Mesothelial cell of epicardium (in vitro differentiated cells): ENCODE measurements at regions not wholly inside any gene's neighbourhood (a gene's known extent, or its start where the extent isn't known, plus 50 kb on each side); places are given as distances from the start of the nearest gene placed in this dataset.
A peak's percentile ranks its signal among the peaks of the same experiment; 100 is the strongest.

Experiments
- DNase-seq, 2 experiments: peaks; one replicate each; pipeline ENCODE4 v3.0.0; 2021; ENCODE audit warnings: low spot score in 2 of 2; ENCODE audit not compliant: unreplicated experiment in 2 of 2
- H3K27ac Mint-ChIP-seq: 2 replicates; pipeline ENCODE4 v1.8.0; 2021; ENCODE audit warnings: mixed read lengths
- H3K27me3 Mint-ChIP-seq: 2 replicates; pipeline ENCODE4 v1.8.0; 2021; ENCODE audit warnings: low read depth, mixed read lengths
- H3K36me3 Mint-ChIP-seq: 2 replicates; pipeline ENCODE4 v1.8.0; 2021; ENCODE audit warnings: mixed read lengths
- H3K4me1 Mint-ChIP-seq: 2 replicates; pipeline ENCODE4 v1.8.0; 2021; ENCODE audit warnings: mixed read lengths
- H3K4me3 Mint-ChIP-seq: 2 replicates; pipeline ENCODE4 v1.8.0; 2021; ENCODE audit warnings: mild to moderate bottlenecking, moderate library complexity, mixed read lengths
- H3K9me3 Mint-ChIP-seq: 2 replicates; pipeline ENCODE4 v1.8.0; 2021; ENCODE audit warnings: mixed read lengths
- CTCF ChIP-seq: fragments of 200-600 bp; sonication (generic); IDR thresholded peaks from one replicate; pipeline ENCODE4 v1.5.0; 2021; ENCODE audit warnings: antibody characterized with exemption; ENCODE audit not compliant: unreplicated experiment

GRCh38 chr19:31717269-31717923, 368.2 kb upstream of the TSHZ3 start:
- peaks cover 4% of the 10 kb centered on the region for H3K36me3 Mint-ChIP-seq
- H3K27ac Mint-ChIP-seq, result peak overlapping the region; percentile 94
- peak in 1 of 2 experiments; percentile 29 for DNase-seq
- H3K4me1 Mint-ChIP-seq, result peaks cover 66% of the 10 kb centered on the region
- no peak for TF ChIP-seq CTCF
- peak overlapping the region; percentile 33 for H3K4me3 Mint-ChIP-seq
- H3K9me3 Mint-ChIP-seq, result peaks cover 17% of the 10 kb centered on the region
- H3K27me3 Mint-ChIP-seq, result peaks cover 5% of the 10 kb centered on the region

GRCh38 chr19:31718032-31718431, 368.8 kb upstream of the TSHZ3 start:
- no peaks in the 10 kb centered on the region for H3K27me3 Mint-ChIP-seq
- peaks cover 16% of the 10 kb centered on the region for H3K9me3 Mint-ChIP-seq
- H3K27ac Mint-ChIP-seq, result peak overlapping the region; percentile 93
- no peak for TF ChIP-seq CTCF
- peaks cover 66% of the 10 kb centered on the region for H3K4me1 Mint-ChIP-seq
- peaks cover 10% of the 10 kb centered on the region for H3K36me3 Mint-ChIP-seq
- H3K4me3 Mint-ChIP-seq, result peak overlapping the region; percentile 44
- DNase-seq, result no peak

GRCh38 chr19:31718898-31719297, 369.7 kb upstream of the TSHZ3 start:
- no peak for TF ChIP-seq CTCF
- Mint-ChIP-seq H3K4me1 (peaks cover 66% of the 10 kb centered on the region), H3K27me3 (no peaks in the 10 kb centered on the region), H3K27ac (peak overlapping the region; percentile 93), H3K4me3 (peak overlapping the region; percentile 44), H3K36me3 (peaks cover 10% of the 10 kb centered on the region), H3K9me3 (peaks cover 8% of the 10 kb centered on the region)
- DNase-seq, result no peak

GRCh38 chr19:31723101-31723500, 373.9 kb upstream of the TSHZ3 start:
- Mint-ChIP-seq H3K4me3 (no peak overlapping the region), H3K27ac (no peak overlapping the region)
- DNase-seq, result no peak

GRCh38 chr19:31725051-31725450, 375.8 kb upstream of the TSHZ3 start:
- Mint-ChIP-seq H3K27ac (peak overlapping the region; percentile 98), H3K4me3 (no peak overlapping the region), H3K27me3 (peaks cover 8% of the 10 kb centered on the region), H3K36me3 (peaks cover 13% of the 10 kb centered on the region), H3K9me3 (peaks cover 20% of the 10 kb centered on the region), H3K4me1 (peaks cover 19% of the 10 kb centered on the region)
- TF ChIP-seq CTCF, result no peak
- DNase-seq, result no peak

More at GRCh38 chr19:31723101-31723500, 373.9 kb upstream of the TSHZ3 start:
- Mint-ChIP-seq H3K27me3 (no peaks in the 10 kb centered on the region), H3K9me3 (peaks cover 12% of the 10 kb centered on the region), H3K36me3 (peaks cover 10% of the 10 kb centered on the region), H3K4me1 (peaks cover 39% of the 10 kb centered on the region)
- no peak for TF ChIP-seq CTCF
